ENCODE measurements at regions not wholly inside any gene's neighbourhood (a gene's known extent, or its start where the extent isn't known, plus 50 kb on each side); places are given as distances from the start of the nearest gene placed in this dataset.

GRCh38 chr11:44376423-44376822 lies 66.5 kb upstream of the ALX4 start:
- BruUV-seq (replicated peaks) = no TSS peak
- Histone ChIP-seq H4K20me1 (ENCODE audit: insufficient read depth) (no peaks in the 10 kb centered on the region), H2AFZ (ENCODE audit: low read depth, low read length, poor library complexity, severe bottlenecking) (no peak overlapping the region), H3K9me3 (ENCODE audit: control insufficient read depth in 1 of 2, insufficient read depth in 1 of 2, low read depth in 1 of 2, low read length in 2 of 2) (no peaks in the 10 kb centered on the region), H3K36me3 (ENCODE audit: control insufficient read depth in 1 of 2, insufficient read depth in 2 of 2, low read length in 2 of 2) (no peaks in the 10 kb centered on the region), H3K9ac (ENCODE audit: low read length) (no peak overlapping the region), H3K27me3 (ENCODE audit: insufficient read depth, low read length) (no peaks in the 10 kb centered on the region), H3K9me2 (ENCODE audit: insufficient read depth) (no peaks in the 10 kb centered on the region), H3K27ac (ENCODE audit: low read depth, low read length) (no peak overlapping the region), H3K4me3 (replicated peaks in 1 of 2; ENCODE audit: low read depth in 1 of 2, low read length in 2 of 2) (no peak overlapping the region), H3K4me1 (ENCODE audit: control insufficient read depth in 1 of 2, insufficient read depth in 2 of 2, low read length in 2 of 2) (no peaks in the 10 kb centered on the region), H3K4me2 (ENCODE audit: low read length) (no peak overlapping the region), H3K79me2 (ENCODE audit: insufficient read depth, low read length) (no peaks in the 10 kb centered on the region)
- DNase-seq (ENCODE audit: low read depth, low spot score) = no peak
- ChIA-PET RAD21 (ENCODE audit: low non-redundant PET in 1 of 2, low total read pairs in 2 of 2, uncharacterized antibody in 2 of 2, unreplicated experiment in 2 of 2) (no interaction called here), POLR2A (no interaction called here), CTCF (no interaction called here)
- no peak for TF ChIP-seq CBX3 (IDR thresholded peaks at IDR 0.05; ENCODE audit: low read depth)
- intact Hi-C loops (cut with micrococcal nuclease) = no loop called here
- no peak for ATAC-seq

- Histone ChIP-seq H3K9me2 (ENCODE audit: insufficient read depth) (no peaks in the 10 kb centered on the region), H2AFZ (ENCODE audit: low read depth, low read length, poor library complexity, severe bottlenecking) (no peak overlapping the region), H3K4me3 (replicated peaks in 1 of 2; ENCODE audit: low read depth in 1 of 2, low read length in 2 of 2) (no peak overlapping the region), H3K9me3 (ENCODE audit: control insufficient read depth in 1 of 2, insufficient read depth in 1 of 2, low read depth in 1 of 2, low read length in 2 of 2) (no peaks in the 10 kb centered on the region), H3K27me3 (ENCODE audit: insufficient read depth, low read length) (peaks cover 5% of the 10 kb centered on the region; the same call in 1 of the 2 replicates), H4K20me1 (ENCODE audit: insufficient read depth) (no peaks in the 10 kb centered on the region), H3K27ac (ENCODE audit: low read depth, low read length) (no peak overlapping the region), H3K9ac (ENCODE audit: low read length) (no peak overlapping the region), H3K36me3 (ENCODE audit: control insufficient read depth in 1 of 2, insufficient read depth in 2 of 2, low read length in 2 of 2) (no peaks in the 10 kb centered on the region), H3K4me2 (ENCODE audit: low read length) (no peak overlapping the region), H3K4me1 (ENCODE audit: control insufficient read depth in 1 of 2, insufficient read depth in 2 of 2, low read length in 2 of 2) (no peaks in the 10 kb centered on the region), H3K79me2 (ENCODE audit: insufficient read depth, low read length) (no peaks in the 10 kb centered on the region)
- intact Hi-C loops (cut with micrococcal nuclease) = no loop called here
- no peak for DNase-seq (ENCODE audit: low read depth, low spot score)
- TF ChIP-seq SP1 (IDR thresholded peaks at IDR 0.05; ENCODE audit: low read depth) (no peak), REST (IDR thresholded peaks at IDR 0.05; ENCODE audit: low read depth) (no peak), EGR1 (IDR thresholded peaks at IDR 0.05; ENCODE audit: low read depth) (no peak), CTCF (IDR thresholded peaks at IDR 0.05 in 2 of 3, conservative IDR thresholded peaks at IDR 0.05 in 1 of 3; ENCODE audit: borderline replicate concordance in 1 of 3, insufficient read depth in 1 of 3, low read depth in 2 of 3, low read length in 2 of 3) (no peak), POLR2A (IDR thresholded peaks at IDR 0.05; ENCODE audit: borderline replicate concordance, extremely low read depth, insufficient read depth, insufficient read length) (no peak), ELF1 (IDR thresholded peaks at IDR 0.05; ENCODE audit: borderline replicate concordance, low read depth) (no peak), CEBPB (IDR thresholded peaks at IDR 0.05; ENCODE audit: low read depth) (no peak), SIN3A (IDR thresholded peaks at IDR 0.05; ENCODE audit: low read depth) (no peak), FOSL1 (IDR thresholded peaks at IDR 0.05; ENCODE audit: low read depth) (no peak), EZH2phosphoT487 (IDR thresholded peaks at IDR 0.05; ENCODE audit: borderline replicate concordance) (no peak)
- CTCF ChIA-PET = no interaction called here
- no TSS peak for BruUV-seq (replicated peaks)
- POLR2A ChIA-PET = no interaction called here
- RAD21 ChIA-PET (ENCODE audit: low non-redundant PET in 1 of 2, low total read pairs in 2 of 2, uncharacterized antibody in 2 of 2, unreplicated experiment in 2 of 2) = no interaction called here
- no peak for ATAC-seq
These were observed 67.2 kb upstream of the ALX4 start for GRCh38 chr11:44377121-44377520.

Data from HCT116 (cell line).